ENCODE measurements at regions not wholly inside any gene's neighbourhood (a gene's known extent, or its start where the extent isn't known, plus 50 kb on each side); places are given as distances from the start of the nearest gene placed in this dataset.
A peak's percentile ranks its signal among the peaks of the same experiment; 100 is the strongest.

DNA sequence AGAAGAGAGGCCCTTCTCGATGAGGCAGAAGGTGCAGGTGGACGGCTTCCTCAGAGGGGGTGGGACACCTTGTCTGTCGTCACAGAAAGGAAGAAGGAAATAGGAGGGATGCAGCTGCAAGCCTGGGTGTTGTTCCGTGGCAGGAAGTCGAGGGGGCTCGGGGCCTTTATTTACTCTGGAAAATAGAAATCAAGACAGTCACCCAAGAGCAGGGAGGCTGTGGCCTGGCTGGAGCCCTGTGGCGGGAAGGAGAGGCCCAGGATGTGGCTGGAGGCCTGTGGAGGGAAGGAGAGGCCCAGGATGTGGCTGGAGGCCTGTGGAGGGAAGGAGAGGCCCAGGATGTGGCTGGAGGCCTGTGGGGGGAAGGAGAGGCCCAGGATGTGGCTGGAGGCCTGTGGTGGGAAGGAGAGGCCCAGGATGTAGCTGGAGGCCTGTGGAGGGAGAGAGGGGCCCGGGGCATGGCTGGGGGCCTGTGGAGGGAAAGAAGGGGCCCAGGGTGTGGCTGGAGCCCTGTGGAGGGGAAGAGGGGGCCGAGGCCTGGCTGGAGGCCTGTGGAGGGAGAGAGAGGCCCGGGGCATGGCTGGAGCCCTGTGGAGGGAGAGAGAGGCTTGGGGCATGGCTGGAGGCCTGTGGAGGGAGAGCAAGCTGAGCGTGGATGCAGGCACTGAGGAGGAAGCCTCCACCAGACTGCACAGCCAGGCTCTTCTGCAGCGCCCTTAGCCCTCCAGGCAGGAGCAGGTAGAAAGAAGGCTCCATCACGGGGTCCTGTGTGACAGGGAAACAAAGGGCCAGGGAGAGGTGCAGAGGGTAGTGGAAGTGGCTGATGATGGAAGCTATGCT lies 97.3 kb upstream of the SFMBT2 start:
- peak in 1 of 2 donors; percentile 19 for DNase-seq

DNA sequence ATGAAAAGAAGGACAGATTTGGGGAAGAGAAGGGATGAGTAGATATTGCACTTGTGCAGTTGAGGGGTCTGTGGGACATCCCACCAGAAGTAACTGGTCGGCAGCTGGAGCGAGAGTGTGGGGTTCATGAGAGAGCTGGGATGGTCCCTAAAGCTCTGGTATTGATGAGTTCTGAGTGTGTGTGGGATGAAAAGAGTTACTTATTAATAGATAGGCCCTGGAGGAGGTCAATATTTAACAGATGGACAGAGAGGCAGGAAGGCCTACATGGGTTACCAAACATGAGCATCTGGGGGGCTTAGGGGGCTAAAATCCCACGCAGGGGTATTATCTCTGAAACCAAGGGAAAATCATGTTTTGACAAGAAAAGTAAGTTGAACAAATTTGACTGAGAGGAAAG lies 95.7 kb upstream of the SFMBT2 start:
- DNase-seq, result no peak

DNA sequence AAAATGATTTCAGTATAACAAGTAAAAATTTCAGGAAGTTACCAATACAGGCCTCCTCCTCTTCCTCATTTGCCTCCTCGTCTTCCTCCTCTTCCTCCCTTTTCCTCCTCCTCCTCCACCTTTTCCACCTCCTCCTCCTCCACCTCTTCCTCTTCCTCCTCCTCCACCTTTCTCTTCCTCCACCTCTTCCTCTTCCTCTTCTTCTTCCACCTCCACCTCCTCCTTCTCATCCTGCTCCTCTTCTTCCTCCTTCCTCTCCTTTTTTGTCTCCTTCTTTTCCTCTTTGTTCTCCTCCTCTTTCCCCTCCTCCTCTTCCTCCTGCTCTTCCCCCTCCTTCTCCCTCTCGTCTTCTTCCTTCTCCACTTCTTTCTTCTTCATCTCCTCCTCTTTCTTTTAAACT lies 94.4 kb upstream of the SFMBT2 start:
- DNase-seq, result no peak

DNA sequence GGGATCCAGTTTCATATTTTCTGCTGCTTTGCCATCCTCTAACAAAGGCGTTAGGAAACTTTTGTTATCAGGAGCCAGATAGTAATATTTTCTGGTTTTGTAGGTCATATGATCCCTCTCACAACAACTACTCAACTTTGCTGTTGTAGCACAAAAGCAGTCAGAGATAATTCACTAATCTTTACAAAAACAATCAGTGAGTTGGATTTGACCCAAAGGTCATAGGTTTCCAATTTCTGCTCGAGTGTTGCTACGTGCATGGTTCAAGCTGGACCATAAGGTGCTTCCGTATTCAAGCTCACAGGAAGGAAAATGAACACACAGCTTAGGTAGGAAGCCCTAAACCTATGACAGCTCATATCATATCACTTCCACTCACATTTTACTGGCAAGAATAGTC lies 92.4 kb upstream of the SFMBT2 start:
- DNase-seq, result no peak

DNA sequence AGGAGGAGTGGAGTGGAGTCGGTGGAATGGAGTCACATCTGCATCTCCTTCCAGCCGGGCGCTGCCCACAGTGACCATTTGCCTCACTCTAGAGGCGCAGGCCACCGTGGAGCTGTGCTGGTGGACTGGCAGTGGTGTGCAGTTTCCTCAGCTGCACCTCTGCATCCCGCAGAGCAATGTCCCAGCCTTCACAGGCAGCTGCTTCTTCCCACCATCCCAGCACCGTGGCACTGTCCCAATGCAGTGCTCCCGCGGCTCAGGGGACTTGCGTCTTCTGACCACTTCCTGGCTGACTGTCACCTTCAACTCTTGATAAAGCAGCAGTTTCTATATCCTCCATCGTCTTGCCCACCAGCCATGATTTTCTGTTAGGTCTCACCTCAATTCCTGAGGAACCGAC lies 90.3 kb upstream of the SFMBT2 start:
- DNase-seq, result no peak

DNA sequence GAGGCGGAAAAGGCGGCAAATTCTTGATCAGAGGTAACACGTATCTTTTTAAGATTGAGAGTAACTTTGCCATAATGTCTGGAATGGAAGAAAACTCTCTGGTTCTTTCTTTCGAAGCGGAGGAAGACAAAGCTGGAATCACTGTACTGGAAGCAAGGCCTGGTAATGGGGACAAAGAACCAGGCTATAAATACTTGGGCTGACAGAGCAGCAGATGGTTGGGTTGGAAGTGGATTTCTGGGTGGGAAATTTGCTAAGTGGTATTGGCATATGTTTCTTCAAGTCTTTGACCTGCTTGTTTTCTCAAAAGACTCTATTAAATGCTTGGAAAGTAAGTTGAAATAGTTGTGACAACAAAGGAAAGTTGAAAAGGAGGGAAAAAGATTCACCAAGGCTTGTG lies 87.3 kb upstream of the SFMBT2 start:
- DNase-seq, result no peak

DNA sequence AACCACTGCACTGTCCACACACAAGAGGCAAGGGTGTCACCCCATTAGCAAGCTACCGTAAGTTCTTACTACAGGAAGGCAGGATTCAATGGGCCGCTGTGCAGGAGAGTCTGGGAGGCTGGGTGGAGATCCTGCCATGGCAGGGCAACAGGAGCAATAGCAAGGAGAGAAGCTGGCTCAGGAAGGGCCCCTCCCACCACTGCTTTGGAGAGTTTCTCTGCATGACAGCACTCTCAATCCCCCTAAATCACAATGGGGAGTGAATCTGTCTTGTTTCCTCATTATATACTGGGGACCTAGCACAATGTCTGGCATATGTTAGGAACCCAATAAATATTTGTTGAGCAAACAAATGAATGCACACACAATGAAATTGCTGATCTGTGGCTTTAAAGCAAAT lies 83.2 kb upstream of the SFMBT2 start:
- no peak for DNase-seq

DNA sequence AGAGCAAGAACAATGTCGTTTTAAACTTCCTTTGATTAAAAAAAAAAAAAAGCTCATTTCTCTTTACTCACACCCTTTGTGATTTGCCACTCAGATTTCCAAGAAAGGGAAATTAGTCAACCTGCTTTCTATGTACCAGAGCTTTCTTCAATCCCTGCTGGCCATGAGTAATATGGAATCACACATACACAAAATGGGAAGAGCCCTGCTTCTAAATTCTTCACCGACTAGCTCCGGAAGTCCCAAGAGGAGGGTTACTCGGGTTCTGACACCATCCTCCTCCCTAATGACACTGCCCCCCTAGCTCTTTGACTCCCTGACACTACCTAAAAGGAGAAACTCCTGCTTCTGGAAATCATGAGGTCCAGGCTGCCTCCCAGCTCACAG lies 81.8 kb upstream of the SFMBT2 start:
- DNase-seq, result no peak

DNA sequence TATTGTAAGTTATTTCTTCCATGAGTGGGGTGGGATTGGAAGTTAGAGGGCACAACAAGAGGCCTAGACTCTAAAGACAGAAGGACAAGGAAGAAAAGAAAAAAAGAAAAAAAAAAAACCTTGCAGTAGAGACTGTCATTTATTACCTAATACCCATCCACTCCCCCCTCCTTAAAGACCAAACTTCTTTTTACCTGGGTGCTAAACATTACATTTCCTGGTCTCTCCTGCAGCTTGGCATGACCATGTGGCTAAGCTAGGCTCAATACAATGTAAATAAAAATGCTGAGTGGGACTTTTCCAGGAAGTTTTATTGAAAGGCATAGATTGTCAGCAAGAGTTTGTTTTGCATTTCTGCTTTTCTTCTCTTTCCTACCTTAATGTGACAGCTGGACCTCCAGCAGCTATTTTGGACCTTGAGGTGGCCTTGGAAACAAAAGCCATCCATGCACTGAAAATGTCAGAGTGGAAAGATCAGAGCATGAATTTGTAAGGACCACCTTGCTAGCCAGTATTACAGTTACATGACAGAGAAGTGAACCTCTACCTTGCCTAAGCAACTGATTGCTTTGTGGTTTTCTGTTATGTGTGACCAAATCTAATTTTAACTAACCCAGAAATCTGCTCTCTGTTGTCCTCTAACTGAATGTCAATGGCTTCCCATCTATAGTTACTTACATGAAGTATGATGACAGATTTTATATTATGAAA lies 81.3 kb upstream of the SFMBT2 start:
- no peak for DNase-seq

DNA sequence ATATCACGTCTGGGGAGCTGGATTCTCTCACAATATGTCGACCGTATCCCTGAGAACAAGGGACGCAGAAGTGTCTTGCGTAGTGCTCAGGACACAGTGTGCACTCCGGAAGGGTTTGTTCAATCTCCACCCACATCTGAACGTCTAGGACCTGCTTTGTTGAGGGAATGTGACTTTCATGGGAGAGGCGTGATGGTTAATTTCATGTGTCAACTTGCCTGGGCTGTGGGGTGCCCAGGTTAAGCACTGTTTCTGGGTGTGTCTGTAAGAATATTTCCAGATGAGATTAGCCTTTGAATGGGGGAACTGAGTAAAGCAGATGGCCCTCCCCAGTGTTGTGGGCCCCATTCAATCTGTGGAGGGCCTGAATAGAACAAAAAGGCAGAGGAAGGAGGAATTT lies 80.4 kb upstream of the SFMBT2 start:
- DNase-seq, result no peak

DNA sequence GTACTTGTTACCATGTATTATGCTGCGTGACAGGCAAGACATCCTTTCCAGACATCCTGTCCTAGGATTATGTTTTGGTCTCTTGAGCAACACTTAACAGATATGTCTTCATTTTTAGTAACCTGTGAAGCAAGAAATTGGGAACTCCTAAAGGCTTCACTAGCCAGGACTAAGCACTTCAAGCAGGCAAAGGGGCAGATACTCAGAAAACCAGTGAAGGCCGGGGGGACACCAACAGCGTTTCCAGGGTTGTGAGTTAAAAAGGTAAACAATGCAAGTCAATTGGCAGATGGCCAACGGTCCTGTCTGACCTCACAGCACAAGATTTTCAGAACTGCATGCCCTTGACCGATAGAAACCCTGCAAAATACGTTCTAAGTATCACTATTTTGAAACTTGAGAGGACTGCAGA lies 77.6 kb upstream of the SFMBT2 start:
- DNase-seq, result no peak

DNA sequence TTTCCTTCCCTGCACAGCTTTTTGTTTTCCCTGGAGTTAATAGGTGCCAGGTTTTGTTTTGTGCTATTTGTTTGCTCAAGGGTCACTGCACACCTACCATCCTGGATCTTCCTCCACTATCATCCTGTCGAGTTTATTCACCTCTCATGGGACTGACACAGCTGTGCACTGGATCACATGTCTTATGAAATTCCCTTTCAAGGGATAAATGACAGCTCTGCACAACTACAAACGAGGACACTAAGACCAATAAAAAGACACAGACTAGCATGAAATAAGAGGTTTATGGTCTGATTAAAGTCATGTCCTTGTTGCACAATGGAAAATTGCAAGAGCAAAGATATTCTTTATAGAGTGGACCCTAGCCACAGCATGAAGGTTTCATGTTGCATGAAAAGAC lies 76.7 kb upstream of the SFMBT2 start:
- no peak for DNase-seq

DNA sequence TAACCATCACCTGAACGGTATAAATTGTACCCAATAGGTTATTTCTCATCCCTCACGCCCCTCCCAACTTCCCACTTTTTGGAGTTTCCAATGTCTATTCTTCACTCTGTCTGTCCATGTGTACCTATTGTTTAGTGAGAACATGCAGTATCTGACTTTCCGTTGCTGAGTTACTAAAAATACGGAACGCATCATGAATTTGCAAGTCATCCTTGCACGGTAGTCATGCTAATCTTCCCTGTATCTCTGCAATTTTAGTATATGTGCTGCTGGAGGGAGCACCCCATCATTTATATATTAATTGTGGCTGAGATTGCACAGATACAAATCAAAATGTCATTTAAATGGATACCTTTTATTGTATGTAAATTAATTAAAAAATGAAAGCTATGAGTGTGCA lies 75.7 kb upstream of the SFMBT2 start:
- no peak for DNase-seq

DNA sequence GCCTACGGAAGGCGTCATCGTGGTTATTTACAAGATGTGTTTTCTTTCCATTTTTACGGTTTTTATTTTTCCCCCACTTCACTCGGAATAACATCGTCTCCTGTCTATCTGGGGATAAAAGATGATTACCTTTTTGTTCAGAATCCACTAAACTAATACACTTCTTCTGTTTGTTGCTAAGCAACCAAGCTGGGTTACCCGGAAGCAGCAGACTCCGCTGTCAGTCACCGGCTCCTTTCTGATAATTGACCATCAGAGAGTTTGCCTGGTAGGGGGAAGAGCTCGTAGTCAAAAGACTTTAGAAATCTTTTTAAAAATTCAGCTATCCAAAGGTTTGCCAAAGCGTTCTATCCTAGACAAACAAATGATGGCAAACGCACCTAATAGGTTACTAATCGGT lies 75.0 kb upstream of the SFMBT2 start:
- DNase-seq, result no peak

DNA sequence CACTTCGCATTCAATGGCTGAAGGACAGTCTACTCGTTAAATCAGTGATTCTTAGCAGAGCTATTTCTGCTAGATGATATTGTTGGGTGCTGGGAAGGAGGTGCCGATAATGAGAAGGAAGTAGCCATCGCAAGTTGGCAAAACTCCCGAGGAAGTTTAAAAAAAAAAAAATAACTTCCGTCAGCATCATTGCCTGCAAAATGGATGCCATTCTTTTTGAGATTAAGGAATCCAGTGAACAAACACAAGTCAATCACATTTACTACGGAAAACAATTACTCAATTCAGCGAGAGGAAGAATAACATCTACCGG lies 74.4 kb upstream of the SFMBT2 start:
- no peak for DNase-seq

DNA sequence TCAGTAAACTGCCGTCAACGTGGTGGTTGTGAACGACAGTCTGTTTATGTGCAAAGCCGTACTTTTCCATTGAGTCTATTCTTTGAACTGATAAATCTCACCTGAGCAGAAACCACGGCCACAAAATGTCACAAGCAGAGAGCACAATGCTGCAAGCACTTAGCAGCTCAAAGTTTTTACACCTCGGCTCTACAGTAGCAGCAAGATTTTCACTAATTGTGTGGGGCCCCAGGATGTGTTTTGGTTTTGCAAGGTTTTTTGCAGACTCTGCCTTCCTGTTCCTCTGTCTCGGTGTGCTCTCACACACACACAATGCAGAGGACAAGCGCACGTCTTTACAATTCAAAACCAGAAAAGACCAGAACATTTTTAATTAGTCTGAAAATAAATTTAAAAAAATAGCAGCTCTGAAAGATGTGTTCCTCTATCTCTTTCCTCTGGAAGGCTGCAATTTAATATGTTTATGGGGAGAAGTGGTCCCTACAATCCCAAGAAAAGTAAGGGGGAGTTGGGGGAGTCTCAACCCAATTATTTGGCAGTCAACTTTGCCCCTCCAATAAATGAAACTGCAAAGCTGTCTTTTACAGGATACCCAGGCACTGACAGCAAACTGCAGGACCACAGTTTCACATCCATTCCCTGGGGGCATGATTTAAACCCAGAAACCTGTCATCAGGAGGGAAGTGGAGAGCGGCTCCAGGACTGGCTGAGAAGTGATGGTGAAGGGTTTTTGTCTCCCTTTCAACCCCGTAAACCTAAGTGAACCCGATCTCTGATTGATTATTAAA lies 73.8 kb upstream of the SFMBT2 start:
- peak in 1 of 2 donors; percentile 24 for DNase-seq

DNA sequence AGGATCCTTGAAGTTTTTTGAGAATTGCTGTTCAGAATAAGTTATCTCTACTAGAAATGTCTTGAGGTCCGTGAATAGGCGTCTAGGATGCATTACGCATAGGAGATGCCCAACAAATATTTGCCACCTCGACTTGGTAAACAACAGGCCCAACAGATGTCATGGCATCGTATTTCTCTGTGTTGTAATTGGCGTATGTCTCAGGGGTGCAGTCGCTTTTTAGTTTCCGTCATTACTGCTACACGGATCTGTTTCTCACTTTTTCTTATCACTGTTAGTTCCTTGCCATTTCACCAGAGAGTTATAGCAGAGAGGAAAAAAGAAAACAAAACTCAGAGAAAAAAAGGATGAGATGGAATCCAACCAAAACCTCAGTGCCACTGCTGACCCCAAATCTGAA lies 73.0 kb upstream of the SFMBT2 start:
- DNase-seq, result no peak

DNA sequence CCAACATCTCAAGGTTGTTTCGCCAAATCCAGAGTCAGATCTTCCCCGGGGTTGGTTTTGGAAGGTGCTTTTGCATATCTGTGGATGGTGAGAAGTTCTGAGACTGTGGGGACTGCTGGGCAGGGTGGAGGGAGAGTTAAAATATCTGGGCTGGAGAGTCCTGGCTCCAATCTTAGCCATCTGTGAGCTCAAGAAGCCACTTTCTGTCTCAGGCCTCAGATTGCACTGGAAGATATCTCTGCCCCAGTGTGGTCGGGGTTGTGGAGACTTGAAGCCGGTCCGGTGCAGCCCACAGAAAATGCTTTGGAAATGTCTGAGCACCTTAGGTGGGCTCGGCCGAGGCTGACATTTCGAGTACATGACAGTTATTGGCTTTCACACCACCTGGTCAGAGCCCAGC lies 72.2 kb upstream of the SFMBT2 start:
- no peak for DNase-seq

DNA sequence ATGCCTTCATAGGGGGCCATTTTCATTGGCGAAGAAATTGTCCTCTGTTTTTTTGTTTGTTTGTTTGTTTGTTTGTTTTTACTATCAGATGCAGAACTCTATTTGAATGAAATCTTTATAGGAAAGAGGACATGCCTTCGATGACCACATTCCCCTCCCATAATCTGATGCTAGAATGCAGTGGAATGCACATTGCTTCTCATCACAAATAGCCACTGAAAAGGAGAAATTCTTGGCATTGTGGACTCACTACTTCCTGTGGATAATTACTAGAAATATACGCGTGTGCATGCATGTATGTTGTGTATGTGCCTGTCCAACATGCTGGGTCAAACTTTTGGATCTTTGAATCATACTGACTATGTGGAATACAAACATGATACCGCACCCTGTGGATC lies 70.5 kb upstream of the SFMBT2 start:
- DNase-seq, result no peak

DNA sequence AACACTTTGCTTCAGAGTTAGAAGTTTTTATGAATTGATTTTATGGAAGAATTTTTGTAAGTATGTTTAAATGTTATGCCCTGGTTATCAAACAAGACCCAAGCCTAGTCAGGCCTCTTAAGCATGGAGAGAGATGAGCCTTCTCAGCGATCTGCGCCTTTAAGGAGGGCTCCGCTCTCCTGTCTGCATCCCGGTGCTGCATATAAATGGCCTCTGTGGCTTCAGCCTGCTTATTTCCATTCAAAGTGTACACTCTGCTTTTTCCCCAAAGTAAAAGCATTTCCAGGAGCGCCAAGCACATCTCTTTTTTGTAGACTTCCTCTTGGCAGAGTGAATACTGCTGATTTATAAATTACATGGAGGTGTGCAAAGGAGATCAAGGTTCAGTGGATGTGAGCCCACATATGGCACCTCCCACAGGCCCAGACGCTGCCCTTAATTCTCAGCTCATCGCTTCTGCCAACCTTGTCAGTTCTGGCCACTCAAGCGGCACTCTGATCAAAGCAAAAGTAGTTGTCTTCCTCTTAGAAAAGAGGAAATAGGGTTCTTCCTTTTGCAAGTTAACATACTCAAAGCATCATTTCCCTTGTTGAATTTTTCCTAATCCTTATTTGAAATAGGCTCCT lies 70.0 kb upstream of the SFMBT2 start:
- DNase-seq, result no peak

DNA sequence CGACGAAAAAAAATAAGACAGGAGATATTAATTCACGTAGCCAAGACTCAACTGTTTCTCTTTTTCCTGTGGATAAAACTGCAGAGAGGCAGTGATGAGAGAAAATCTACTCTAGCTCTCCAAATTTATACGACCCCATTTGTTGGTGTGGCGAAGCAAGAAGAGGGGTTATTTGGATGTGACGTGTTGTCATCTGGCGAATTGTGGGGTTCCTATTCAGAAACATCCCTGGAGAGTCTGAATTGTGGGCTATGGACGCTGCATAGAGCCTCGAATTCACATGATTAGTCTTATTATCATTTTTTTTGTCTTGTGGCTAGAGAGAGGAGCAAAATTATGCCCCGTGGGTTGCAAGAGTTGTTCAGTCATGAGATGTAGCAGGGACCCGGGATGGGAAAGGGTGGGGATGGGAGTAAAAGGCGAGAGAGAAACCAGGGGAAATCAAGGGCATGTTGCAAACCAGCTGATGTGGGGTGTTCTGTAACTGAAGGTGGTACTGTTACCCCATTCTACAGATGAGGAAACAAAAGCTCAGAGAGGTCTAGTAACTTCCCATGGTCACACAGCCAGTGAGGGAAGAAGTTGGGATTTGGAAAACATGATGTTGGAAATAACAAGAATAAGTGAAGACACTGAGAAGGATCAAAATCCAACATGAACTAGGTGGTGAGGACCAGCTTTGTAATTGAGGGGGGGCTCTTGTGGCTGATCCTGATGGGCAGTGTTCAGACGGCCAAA lies 69.2 kb upstream of the SFMBT2 start:
- no peak for DNase-seq

DNA sequence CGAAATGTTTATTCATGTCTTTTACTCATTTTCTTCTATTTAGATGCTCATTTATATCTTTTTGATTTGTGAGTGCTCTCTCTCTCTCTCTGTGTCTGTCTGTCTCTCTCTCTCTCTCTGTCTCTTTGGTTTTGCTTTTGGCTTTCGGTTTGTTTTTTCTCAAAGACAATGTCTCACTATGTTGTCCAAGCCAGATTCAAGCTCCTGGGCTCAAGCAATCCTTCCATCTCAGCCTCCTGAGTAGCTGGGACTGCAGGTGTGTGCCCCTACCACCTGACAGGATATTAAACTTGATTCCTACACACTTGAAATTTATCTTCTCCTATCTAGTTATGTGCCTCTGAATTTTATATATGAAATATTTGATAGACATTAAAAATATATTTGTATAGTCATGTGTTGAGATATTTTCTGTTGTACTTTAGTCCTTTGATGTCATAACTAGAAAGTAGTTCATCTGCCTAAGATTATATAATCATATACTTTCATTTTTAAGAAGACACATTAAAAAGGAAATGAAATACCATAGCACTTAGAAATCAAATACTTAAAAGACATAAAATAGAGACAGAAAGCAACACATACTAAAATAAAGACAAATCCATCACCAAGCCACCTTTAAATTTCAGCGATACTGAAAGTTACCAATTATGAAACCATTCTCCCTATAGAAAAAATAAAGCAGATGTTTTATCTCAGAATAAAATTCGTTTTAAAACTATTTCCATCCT lies 68.1 kb upstream of the SFMBT2 start:
- DNase-seq, result no peak
